Adrenal gland (tissue), 9 donors: ENCODE measurements at regions not wholly inside any gene's neighbourhood (a gene's known extent, or its start where the extent isn't known, plus 50 kb on each side); places are given as distances from the start of the nearest gene placed in this dataset.

Experiments
- DNase-seq, 7 donors: peaks; one replicate each; pipeline ENCODE4 v3.0.0-alpha.2; 2019 to 2020
- H3K27ac ChIP-seq, 5 donors: fragments of 200-600 bp; sonication (generic) in 4 of 5; 1 replicate in 3 of 5; 2 replicates in 2 of 5; pipeline versions ENCODE4 v1.5.1 to v1.8.0; 2016 to 2020; ENCODE audit warnings: mild to moderate bottlenecking in 1 of 5
- H3K27me3 ChIP-seq: fragments of 200-600 bp; 2 replicates; pipeline ENCODE4 v1.8.0; 2021
- H3K36me3 ChIP-seq, 2 donors: fragments of 200-600 bp; replicated peaks in 1 of 2; 1 replicate in 1 of 2; 2 replicates in 1 of 2; pipeline versions ENCODE4 v1.5.1 to v1.8.0; 2018 to 2022
- H3K4me1 ChIP-seq, 2 donors: fragments of 200-600 bp; replicated peaks in 1 of 2; 1 replicate in 1 of 2; 2 replicates in 1 of 2; pipeline versions ENCODE4 v1.5.1 to v1.8.0; 2018 to 2021
- H3K4me3 ChIP-seq, 4 donors: fragments of 200-600 bp; sonication (generic) in 3 of 4; one replicate each; pipeline ENCODE4 v1.5.1; 2016 to 2018
- H3K9me3 ChIP-seq, 3 donors: fragments of 200-600 bp; sonication (generic) in 1 of 3; replicated peaks in 1 of 3; 1 replicate in 2 of 3; 2 replicates in 1 of 3; pipeline versions ENCODE4 v1.5.1 to v1.8.0; 2016 to 2021
- POLR2A ChIP-seq, 2 donors: fragments of 450-650 bp; IDR thresholded peaks; one replicate each; pipeline ENCODE4 v1.6.1; 2017; ENCODE audit warnings: antibody characterized with exemption in 2 of 2, mild to moderate bottlenecking in 2 of 2, moderate library complexity in 1 of 2
- WGBS, 4 donors: extraction: QIAGEN DNeasy Blood & Tissue Kit in 2 of 4; methylation state at CpG; one replicate each; pipeline versions ENCODE4 v1.1.5 to v1.1.7; 2013 to 2017; 5-methylcytosine and 5-hydroxymethylcytosine counted together
- intact Hi-C, 2 donors: fragments of 100-400 bp; cut with DNase I; formaldehyde crosslinking; loops; one replicate each; pipeline versions ENCODE4 v1.14.1 to v1.15.0; 2022 to 2023
- TF ChIP-seq, protein P1 (sequence below), 6 experiments: fragments of 450-650 bp in 4 of 6; fragments of 200-600 bp in 2 of 6; sonication (generic) in 1 of 6; IDR thresholded peaks; 1 replicate in 5 of 6; 2 replicates in 1 of 6; pipeline versions ENCODE4 v1.5.1 to v1.8.0; 2016 to 2021; ENCODE audit warnings: antibody characterized with exemption in 6 of 6, mild to moderate bottlenecking in 2 of 6, moderate library complexity in 1 of 6
- donor health status: healthy with polysubstance abuse.
- donor health status: Bipolar disorder and iron deficiency.
- donor health status: DM: yes; HTN: yes; CAD: no.
- donor health status: DM: no; HTN: no; CAD: no.
- donor health status: DM: no; HTN: no; CAD: no.

DNA sequence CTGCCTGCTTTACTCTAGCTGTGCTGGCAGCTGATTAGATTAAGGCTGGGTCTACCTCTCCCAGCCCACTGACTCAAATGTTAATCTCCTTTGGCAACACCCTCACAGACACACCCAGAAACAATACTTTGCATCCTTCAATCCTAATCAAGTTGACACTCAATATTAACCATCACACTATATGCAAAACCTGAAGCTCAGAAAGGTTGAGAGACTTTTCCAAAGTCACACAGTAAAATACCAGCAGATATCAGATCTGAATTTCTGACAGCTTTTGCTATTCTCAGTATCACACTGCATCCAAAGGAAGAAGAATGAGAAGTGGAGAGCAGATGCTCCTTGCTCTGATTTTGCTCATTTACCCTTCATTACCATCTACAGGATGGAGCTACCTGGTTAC lies 114.9 kb upstream of the RANBP3L start:
- H3K4me1 ChIP-seq: no peaks in the 10 kb centered on the region
- H3K4me3 ChIP-seq: no peak overlapping the region
- no peaks in the 10 kb centered on the region for H3K27me3 ChIP-seq
- no peak for DNase-seq
- TF ChIP-seq, protein P1, sequence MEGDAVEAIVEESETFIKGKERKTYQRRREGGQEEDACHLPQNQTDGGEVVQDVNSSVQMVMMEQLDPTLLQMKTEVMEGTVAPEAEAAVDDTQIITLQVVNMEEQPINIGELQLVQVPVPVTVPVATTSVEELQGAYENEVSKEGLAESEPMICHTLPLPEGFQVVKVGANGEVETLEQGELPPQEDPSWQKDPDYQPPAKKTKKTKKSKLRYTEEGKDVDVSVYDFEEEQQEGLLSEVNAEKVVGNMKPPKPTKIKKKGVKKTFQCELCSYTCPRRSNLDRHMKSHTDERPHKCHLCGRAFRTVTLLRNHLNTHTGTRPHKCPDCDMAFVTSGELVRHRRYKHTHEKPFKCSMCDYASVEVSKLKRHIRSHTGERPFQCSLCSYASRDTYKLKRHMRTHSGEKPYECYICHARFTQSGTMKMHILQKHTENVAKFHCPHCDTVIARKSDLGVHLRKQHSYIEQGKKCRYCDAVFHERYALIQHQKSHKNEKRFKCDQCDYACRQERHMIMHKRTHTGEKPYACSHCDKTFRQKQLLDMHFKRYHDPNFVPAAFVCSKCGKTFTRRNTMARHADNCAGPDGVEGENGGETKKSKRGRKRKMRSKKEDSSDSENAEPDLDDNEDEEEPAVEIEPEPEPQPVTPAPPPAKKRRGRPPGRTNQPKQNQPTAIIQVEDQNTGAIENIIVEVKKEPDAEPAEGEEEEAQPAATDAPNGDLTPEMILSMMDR (IDR thresholded peaks at IDR 0.05): no peak
- TF ChIP-seq POLR2A (IDR thresholded peaks at IDR 0.05): no peak
- intact Hi-C loops: loop anchor here (5.0 kb wide), 1 partner anchor 91 kb away; no protein-coding TSS in a partner anchor
- no peak overlapping the region for H3K27ac ChIP-seq
- no peaks in the 10 kb centered on the region for H3K36me3 ChIP-seq
- no peaks in the 10 kb centered on the region for H3K9me3 ChIP-seq

DNA sequence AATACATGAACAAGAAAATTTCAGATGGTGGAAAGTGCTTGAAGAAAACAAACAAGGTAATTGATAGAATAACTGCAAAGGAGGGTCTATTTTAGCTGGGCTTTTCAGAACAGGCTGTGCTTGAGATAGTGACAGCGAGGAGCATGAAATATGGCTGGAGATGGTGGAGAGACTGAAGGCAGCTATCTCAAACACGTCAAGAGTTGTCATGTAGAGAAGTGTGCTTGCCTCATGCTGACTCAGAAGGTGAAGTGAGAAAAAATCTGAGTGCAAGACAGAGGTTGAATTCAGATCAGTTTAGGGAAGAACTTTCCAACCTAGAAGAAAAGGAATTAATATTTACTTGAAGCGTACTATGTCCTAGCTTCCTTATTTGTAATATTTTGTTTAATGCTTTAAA lies 115.5 kb upstream of the RANBP3L start:
- no peak for DNase-seq
- 62 to 74% (median 72%) methylated on average over 3 of the region's 3 CpGs for WGBS, 4 donors
- Histone ChIP-seq H3K27ac (no peak overlapping the region), H3K27me3 (no peaks in the 10 kb centered on the region), H3K36me3 (no peaks in the 10 kb centered on the region), H3K4me3 (no peak overlapping the region), H3K4me1 (no peaks in the 10 kb centered on the region), H3K9me3 (no peaks in the 10 kb centered on the region)
- intact Hi-C loops: loop anchor here (5.0 kb wide), 1 partner anchor 90 kb away; no protein-coding TSS in a partner anchor
- TF ChIP-seq POLR2A (IDR thresholded peaks at IDR 0.05): no peak
- TF ChIP-seq, protein P1 (IDR thresholded peaks at IDR 0.05): no peak

DNA sequence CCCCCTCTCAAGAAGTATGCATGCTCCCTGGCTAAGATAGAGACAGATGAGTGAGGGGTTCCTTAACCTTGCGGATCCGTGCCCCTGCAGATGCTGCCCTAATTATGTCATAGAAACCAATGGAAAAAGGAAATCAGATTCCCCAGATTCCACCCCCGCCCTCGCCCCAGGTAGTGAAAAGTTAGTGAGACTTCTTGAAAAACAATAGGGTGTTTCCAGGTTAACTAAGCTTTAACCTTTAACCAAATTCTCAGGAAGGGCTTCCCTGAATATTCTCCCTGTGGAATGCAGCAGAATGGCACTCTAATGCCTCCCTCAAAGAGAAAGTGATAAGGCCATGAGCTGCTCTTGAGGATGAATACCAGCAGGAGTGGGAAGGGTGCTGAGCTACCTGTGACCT lies 116.0 kb upstream of the RANBP3L start:
- WGBS, 4 donors: 82 to 89% (median 84%) methylated on average over 4 of the region's 4 CpGs
- Histone ChIP-seq H3K9me3 (no peaks in the 10 kb centered on the region), H3K36me3 (no peaks in the 10 kb centered on the region), H3K27ac (no peak overlapping the region), H3K4me1 (no peaks in the 10 kb centered on the region), H3K4me3 (no peak overlapping the region), H3K27me3 (no peaks in the 10 kb centered on the region)
- intact Hi-C loops: loop anchor here (5.0 kb wide), 1 partner anchor 90 kb away; no protein-coding TSS in a partner anchor
- TF ChIP-seq, protein P1 (IDR thresholded peaks at IDR 0.05): no peak
- TF ChIP-seq POLR2A (IDR thresholded peaks at IDR 0.05): no peak
- DNase-seq: no peak

DNA sequence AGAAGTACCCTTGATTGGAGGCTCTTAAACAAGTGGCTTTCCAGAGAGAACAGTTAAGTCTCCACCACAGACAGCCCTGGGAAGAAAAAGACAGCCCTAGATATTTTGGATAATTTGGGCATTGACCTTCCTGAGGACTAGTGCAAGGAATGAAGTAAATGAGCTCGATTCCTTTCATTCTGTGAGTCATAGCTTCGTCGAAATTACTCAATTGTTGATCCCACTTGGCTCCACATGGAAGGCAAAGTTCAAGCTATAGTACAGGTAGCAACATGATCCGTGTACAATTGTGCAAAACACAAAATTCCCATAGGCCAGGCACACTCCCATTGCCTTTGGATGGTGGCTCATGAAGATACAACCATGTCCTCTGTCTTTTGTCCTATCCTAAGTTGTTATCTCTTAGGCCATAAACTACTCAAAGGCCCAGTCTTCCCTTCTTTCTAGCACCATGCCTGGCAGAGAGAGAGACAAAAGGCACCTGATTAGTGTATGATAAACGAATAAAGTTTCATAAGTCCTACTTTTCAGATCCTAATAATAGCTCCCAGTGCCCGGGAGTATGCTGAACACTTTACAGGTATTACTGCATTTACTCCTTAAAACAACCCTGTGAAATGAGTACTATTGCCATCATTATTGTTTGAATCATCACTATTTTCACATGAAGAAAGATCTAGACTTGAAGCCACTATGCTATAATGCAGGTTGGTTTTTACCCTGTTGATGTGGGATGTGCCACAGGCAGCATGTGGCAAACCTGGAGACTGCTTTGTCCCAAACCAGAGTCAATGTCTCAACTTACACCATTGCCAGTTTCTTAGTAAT lies 116.7 kb upstream of the RANBP3L start:
- no peaks in the 10 kb centered on the region for H3K4me1 ChIP-seq
- no peaks in the 10 kb centered on the region for H3K9me3 ChIP-seq
- H3K36me3 ChIP-seq: no peaks in the 10 kb centered on the region
- intact Hi-C loops: loop anchor here (5.0 kb wide), 1 partner anchor 89 kb away; no protein-coding TSS in a partner anchor
- WGBS, 4 donors: 62 to 87% (median 69%) methylated on average over 6 of the region's 6 CpGs
- no peak for TF ChIP-seq POLR2A (IDR thresholded peaks at IDR 0.05)
- TF ChIP-seq, protein P1 (IDR thresholded peaks at IDR 0.05): no peak
- no peak overlapping the region for H3K27ac ChIP-seq
- no peak for DNase-seq
- H3K27me3 ChIP-seq: no peaks in the 10 kb centered on the region
- H3K4me3 ChIP-seq: no peak overlapping the region
